ENCODE measurements at regions not wholly inside any gene's neighbourhood (a gene's known extent, or its start where the extent isn't known, plus 50 kb on each side); places are given as distances from the start of the nearest gene placed in this dataset.

DNA sequence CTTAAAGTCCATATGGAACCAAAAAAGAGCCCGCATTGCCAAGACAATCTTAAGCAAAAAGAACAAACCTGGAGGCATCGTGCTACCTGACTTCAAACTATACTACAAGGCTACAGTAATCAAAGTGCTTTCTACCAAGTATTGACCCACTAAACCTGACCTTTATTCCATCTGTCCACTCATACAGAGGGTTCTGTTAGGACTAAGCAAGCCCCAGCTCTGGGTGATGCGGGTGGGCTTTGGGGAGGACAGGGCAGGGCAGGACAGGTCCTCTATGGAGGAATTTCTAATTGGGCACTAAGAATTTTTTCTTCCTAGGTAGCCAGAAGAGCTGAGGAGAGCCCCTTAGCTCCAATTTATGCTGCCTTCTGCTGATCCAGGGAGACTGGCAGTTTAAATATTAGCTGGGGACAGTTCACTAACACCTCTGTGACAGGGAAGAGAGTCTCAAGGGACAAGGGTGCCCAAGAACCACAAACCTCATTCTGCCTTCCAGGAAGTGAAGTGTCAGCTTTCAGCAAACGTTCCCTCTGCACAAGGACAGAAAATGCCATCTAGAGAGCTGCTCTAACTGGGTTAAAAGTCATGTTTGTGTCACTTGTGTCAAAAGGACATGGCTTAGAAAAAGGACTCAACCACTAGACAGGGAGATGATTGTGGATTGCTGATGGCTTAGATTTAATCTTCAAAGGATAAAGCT, 143.2 kb downstream of the KIT start:
- DNase-seq (ENCODE audit: low read depth, low spot score) = no peak
- Histone ChIP-seq H3K36me3 (ENCODE audit: control insufficient read depth in 1 of 2, insufficient read depth in 2 of 2, low read length in 2 of 2) (no peaks in the 10 kb centered on the region), H3K9me2 (ENCODE audit: insufficient read depth) (no peaks in the 10 kb centered on the region), H3K27me3 (ENCODE audit: insufficient read depth, low read length) (no peaks in the 10 kb centered on the region), H3K9ac (ENCODE audit: low read length) (no peak overlapping the region), H3K27ac (ENCODE audit: low read depth, low read length) (no peak overlapping the region), H3K4me2 (ENCODE audit: low read length) (no peak overlapping the region), H3K79me2 (ENCODE audit: insufficient read depth, low read length) (no peaks in the 10 kb centered on the region), H4K20me1 (ENCODE audit: insufficient read depth) (no peaks in the 10 kb centered on the region), H3K4me3 (replicated peaks in 1 of 2; ENCODE audit: low read depth in 1 of 2, low read length in 2 of 2) (no peak overlapping the region), H2AFZ (ENCODE audit: low read depth, low read length, poor library complexity, severe bottlenecking) (no peak overlapping the region), H3K9me3 (ENCODE audit: control insufficient read depth in 1 of 2, insufficient read depth in 1 of 2, low read depth in 1 of 2, low read length in 2 of 2) (no peaks in the 10 kb centered on the region), H3K4me1 (ENCODE audit: control insufficient read depth in 1 of 2, insufficient read depth in 2 of 2, low read length in 2 of 2) (no peaks in the 10 kb centered on the region)
- ChIA-PET POLR2A (no interaction called here), CTCF (no interaction called here), RAD21 (ENCODE audit: low non-redundant PET in 1 of 2, low total read pairs in 2 of 2, uncharacterized antibody in 2 of 2, unreplicated experiment in 2 of 2) (no interaction called here)
- BruUV-seq (replicated peaks) = no TSS peak
- intact Hi-C loops (cut with micrococcal nuclease) = no loop called here
- TF ChIP-seq SIN3A (IDR thresholded peaks at IDR 0.05; ENCODE audit: low read depth) = no peak
- no peak for TF ChIP-seq POLR2A (IDR thresholded peaks at IDR 0.05; ENCODE audit: borderline replicate concordance, extremely low read depth, insufficient read depth, insufficient read length)
- TF ChIP-seq SRF (IDR thresholded peaks at IDR 0.05; ENCODE audit: low read depth) = no peak
- TF ChIP-seq, protein P1, sequence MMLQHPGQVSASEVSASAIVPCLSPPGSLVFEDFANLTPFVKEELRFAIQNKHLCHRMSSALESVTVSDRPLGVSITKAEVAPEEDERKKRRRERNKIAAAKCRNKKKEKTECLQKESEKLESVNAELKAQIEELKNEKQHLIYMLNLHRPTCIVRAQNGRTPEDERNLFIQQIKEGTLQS (IDR thresholded peaks at IDR 0.05) = no peak
- 0 out of 2 replicates have a peak, but pooled peaks have one; percentile 12 for TF ChIP-seq ELF1 (IDR thresholded peaks at IDR 0.05; ENCODE audit: borderline replicate concordance, low read depth)
- ATAC-seq = no peak

DNA sequence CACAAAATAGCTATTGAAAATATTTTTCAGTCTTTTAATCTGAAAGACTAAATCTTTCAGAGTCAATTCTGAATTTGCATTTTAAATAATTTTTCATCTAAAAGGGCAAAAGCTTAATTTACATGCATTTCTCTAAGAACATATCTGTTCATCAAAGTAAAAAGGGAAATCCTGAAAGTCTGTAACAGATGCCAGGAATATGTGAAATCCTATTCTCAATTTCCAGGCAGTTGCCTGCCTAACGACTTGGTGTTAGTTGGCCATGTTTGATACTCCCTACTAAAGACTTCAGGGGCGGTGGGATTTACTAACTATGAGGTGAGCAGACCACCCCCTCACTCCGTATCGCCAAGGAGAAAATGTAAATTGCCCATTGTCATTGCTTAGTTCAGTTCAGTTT, 136.8 kb downstream of the KIT start:
- no peaks in the 10 kb centered on the region for H3K9me3 ChIP-seq (ENCODE audit: control insufficient read depth in 1 of 2, insufficient read depth in 1 of 2, low read depth in 1 of 2, low read length in 2 of 2)
- ATAC-seq = no peak
- no peak overlapping the region for H3K4me2 ChIP-seq (ENCODE audit: low read length)
- no TSS peak for BruUV-seq (replicated peaks)
- H3K4me1 ChIP-seq (ENCODE audit: control insufficient read depth in 1 of 2, insufficient read depth in 2 of 2, low read length in 2 of 2) = no peaks in the 10 kb centered on the region
- ChIA-PET RAD21 (ENCODE audit: low non-redundant PET in 1 of 2, low total read pairs in 2 of 2, uncharacterized antibody in 2 of 2, unreplicated experiment in 2 of 2) (no interaction called here), POLR2A (no interaction called here), CTCF (no interaction called here)
- no peak overlapping the region for H2AFZ ChIP-seq (ENCODE audit: low read depth, low read length, poor library complexity, severe bottlenecking)
- no peak overlapping the region for H3K27ac ChIP-seq (ENCODE audit: low read depth, low read length)
- peaks cover 7% of the 10 kb centered on the region; the same call in 1 of the 2 replicates for H3K27me3 ChIP-seq (ENCODE audit: insufficient read depth, low read length)
- no peaks in the 10 kb centered on the region for H3K36me3 ChIP-seq (ENCODE audit: control insufficient read depth in 1 of 2, insufficient read depth in 2 of 2, low read length in 2 of 2)
- no peak for DNase-seq (ENCODE audit: low read depth, low spot score)
- no peaks in the 10 kb centered on the region for H3K9me2 ChIP-seq (ENCODE audit: insufficient read depth)
- H3K79me2 ChIP-seq (ENCODE audit: insufficient read depth, low read length) = no peaks in the 10 kb centered on the region
- H4K20me1 ChIP-seq (ENCODE audit: insufficient read depth) = no peaks in the 10 kb centered on the region
- H3K9ac ChIP-seq (ENCODE audit: low read length) = no peak overlapping the region
- no peak overlapping the region for H3K4me3 ChIP-seq (replicated peaks in 1 of 2; ENCODE audit: low read depth in 1 of 2, low read length in 2 of 2)
- intact Hi-C loops (cut with micrococcal nuclease) = no loop called here
- no peak for TF ChIP-seq SIN3A (IDR thresholded peaks at IDR 0.05; ENCODE audit: low read depth)
- no peak for TF ChIP-seq CBX3 (IDR thresholded peaks at IDR 0.05; ENCODE audit: low read depth)
- TF ChIP-seq, protein P2, sequence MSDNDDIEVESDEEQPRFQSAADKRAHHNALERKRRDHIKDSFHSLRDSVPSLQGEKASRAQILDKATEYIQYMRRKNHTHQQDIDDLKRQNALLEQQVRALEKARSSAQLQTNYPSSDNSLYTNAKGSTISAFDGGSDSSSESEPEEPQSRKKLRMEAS (IDR thresholded peaks at IDR 0.05) = no peak
- TF ChIP-seq EGR1 (IDR thresholded peaks at IDR 0.05; ENCODE audit: low read depth) = no peak
- no peak for TF ChIP-seq RAD21 (IDR thresholded peaks at IDR 0.05; ENCODE audit: low read depth)
- no peak for TF ChIP-seq POLR2AphosphoS5 (IDR thresholded peaks at IDR 0.05; ENCODE audit: low read depth, low read length)
- TF ChIP-seq JUND (IDR thresholded peaks at IDR 0.05) = no peak
- no peak for TF ChIP-seq CEBPB (IDR thresholded peaks at IDR 0.05; ENCODE audit: low read depth)
- TF ChIP-seq, protein P3, sequence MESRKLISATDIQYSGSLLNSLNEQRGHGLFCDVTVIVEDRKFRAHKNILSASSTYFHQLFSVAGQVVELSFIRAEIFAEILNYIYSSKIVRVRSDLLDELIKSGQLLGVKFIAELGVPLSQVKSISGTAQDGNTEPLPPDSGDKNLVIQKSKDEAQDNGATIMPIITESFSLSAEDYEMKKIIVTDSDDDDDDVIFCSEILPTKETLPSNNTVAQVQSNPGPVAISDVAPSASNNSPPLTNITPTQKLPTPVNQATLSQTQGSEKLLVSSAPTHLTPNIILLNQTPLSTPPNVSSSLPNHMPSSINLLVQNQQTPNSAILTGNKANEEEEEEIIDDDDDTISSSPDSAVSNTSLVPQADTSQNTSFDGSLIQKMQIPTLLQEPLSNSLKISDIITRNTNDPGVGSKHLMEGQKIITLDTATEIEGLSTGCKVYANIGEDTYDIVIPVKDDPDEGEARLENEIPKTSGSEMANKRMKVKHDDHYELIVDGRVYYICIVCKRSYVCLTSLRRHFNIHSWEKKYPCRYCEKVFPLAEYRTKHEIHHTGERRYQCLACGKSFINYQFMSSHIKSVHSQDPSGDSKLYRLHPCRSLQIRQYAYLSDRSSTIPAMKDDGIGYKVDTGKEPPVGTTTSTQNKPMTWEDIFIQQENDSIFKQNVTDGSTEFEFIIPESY (IDR thresholded peaks at IDR 0.05; ENCODE audit: extremely low read depth, insufficient replicate concordance, low read length) = no peak
- TF ChIP-seq SP1 (IDR thresholded peaks at IDR 0.05; ENCODE audit: low read depth) = no peak
- TF ChIP-seq TCF7L2 (IDR thresholded peaks at IDR 0.05; ENCODE audit: borderline replicate concordance, extremely low read depth, insufficient read depth, insufficient read length) = no peak
- no peak for TF ChIP-seq ZNF274 (IDR thresholded peaks at IDR 0.05; ENCODE audit: low read depth, low read length)
- TF ChIP-seq, protein P1 (IDR thresholded peaks at IDR 0.05) = no peak
- no peak for TF ChIP-seq EZH2phosphoT487 (IDR thresholded peaks at IDR 0.05; ENCODE audit: borderline replicate concordance)
